NCI-H226 (cell line): ENCODE measurements at regions not wholly inside any gene's neighbourhood (a gene's known extent, or its start where the extent isn't known, plus 50 kb on each side); places are given as distances from the start of the nearest gene placed in this dataset.

Experiments
- DNase-seq: peaks from one replicate; pipeline ENCODE4 v3.0.0-alpha.2; 2015

- no peak for DNase-seq
Observed at GRCh38 chr4:35734381-35735098, 509.8 kb downstream of the ARAP2 start.

GRCh38 chr4:35739308-35739707 is 505.0 kb downstream of the ARAP2 start:
- DNase-seq: no peak

GRCh38 chr4:35754047-35754446 is 490.3 kb downstream of the ARAP2 start:
- no peak for DNase-seq

GRCh38 chr4:35757836-35758235 is 486.5 kb downstream of the ARAP2 start:
- DNase-seq: no peak

GRCh38 chr4:35760807-35761206 is 483.5 kb downstream of the ARAP2 start:
- DNase-seq: no peak

- DNase-seq: peak; percentile 50
Observed at GRCh38 chr4:35771571-35771970, 472.7 kb downstream of the ARAP2 start.

DNA sequence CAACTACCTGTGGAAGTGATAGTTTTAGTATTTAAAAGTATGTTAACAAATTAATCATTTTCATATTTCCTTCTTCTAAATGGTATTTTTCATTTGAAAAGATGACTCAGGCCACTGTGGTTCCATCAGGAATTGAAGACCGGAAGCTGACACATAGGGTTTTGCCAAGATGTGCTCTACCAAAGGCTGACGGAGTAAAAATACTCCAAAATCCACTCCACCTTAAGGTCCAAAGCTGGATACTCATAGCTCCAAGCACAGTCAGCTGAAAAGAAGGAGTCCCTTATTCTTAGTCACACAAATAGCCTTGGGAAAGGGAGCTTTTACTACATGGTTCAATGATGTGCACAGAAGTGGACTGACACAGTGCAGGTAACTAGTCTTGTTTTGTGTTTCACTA is 472.0 kb downstream of the ARAP2 start:
- peak; percentile 86 for DNase-seq

GRCh38 chr4:35789899-35790574 is 454.3 kb downstream of the ARAP2 start:
- DNase-seq: no peak

- DNase-seq: peak; percentile 40
Observed at GRCh38 chr4:35793045-35793722, 451.1 kb downstream of the ARAP2 start.

GRCh38 chr4:35793766-35794165 is 450.5 kb downstream of the ARAP2 start:
- DNase-seq: no peak

GRCh38 chr4:35800669-35801068 is 443.6 kb downstream of the ARAP2 start:
- no peak for DNase-seq

DNA sequence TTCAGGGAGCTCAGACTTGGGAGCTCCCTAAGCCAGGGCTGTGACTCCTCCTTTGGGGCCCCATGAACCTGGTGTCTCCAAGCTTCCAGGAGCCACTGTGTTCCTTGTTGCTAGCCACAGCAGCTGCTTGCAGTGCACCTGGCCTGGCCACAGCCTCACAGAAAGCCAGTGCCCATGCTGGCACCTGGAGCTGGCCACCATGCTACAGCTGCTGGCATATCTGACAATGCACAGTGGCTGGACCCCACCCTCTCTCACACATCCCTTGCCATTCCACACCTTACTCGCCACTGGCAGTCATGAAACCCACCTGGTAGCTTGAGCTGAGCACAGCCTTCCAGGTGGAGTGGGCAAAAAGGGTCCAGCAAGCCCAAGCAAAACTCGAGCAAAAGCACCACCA is 441.7 kb downstream of the ARAP2 start:
- DNase-seq: no peak

DNA sequence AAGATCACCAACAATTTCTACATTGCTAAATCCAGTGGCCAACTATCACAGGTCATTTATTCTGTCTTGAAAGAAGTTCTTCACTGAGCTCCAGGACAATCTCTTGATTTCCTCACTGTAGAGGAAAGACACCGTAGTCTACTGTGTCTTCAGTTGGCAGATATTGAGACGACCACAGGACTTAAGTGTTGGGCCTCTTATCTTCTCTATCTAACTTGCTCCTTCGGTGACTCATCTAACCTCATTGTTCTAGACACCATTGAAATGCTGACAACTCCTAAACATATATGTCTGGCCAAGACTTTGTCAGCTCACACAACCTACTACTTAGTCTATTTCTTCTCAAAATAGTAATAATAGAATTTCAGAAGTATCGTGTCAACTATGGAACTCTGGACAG is 425.8 kb downstream of the ARAP2 start:
- no peak for DNase-seq

DNA sequence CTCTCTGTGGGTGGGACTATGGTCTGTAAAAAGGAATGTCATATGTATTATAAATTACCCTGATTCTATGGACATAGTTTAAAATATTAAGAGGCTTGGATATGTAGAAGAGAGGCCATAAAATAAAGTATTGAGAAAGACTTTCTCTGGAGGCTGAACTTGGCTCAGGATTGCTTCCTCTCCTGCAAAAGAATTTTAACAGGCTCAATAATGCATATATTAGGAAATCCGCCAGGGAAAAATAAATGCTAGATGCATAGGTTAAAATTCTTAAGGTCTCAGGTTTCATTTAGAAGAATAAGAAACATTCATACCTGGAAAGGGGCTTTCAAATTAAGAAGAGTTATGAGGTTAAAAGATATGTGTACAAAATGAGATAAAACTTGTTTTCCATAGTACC is 424.3 kb downstream of the ARAP2 start:
- DNase-seq: no peak

DNA sequence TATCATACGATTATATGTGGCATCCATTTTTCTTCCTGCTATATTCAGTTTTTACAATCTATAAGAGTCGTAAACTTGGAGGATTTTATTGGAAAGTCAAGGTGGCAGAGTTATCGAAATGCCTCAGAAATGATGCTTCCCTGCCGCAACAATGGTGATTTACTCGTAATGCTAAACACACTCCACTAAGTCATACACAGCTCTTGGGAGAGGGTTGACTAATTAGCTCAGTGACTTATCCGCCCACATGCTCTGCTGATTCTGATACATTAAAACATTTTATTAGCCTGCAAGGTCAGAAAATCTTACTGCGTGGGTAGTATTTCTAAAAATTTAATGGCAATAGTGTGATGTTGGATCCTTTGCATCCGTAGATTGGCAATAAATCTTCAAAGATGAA is 420.1 kb downstream of the ARAP2 start:
- DNase-seq: no peak

DNA sequence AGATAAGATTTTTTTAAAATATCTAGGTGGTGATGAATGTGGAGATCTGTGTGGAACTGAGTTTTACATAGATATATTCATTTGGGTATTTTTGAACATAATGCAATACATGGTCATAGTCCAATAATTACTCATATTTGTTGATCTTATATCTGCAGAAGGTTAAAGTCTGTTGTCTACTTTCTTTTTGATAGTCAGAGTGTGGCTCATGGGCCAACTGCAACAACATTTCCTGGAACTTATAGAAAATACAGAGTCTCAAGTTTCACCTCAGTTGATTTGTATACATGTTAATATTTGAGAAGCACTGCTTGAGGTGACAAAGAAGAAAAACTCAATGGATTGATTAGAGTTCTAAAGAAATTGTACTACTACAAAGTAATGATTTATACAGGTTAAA is 408.4 kb downstream of the ARAP2 start:
- DNase-seq: no peak

- no peak for DNase-seq
Observed at GRCh38 chr4:35836596-35836995, 407.7 kb downstream of the ARAP2 start.

DNA sequence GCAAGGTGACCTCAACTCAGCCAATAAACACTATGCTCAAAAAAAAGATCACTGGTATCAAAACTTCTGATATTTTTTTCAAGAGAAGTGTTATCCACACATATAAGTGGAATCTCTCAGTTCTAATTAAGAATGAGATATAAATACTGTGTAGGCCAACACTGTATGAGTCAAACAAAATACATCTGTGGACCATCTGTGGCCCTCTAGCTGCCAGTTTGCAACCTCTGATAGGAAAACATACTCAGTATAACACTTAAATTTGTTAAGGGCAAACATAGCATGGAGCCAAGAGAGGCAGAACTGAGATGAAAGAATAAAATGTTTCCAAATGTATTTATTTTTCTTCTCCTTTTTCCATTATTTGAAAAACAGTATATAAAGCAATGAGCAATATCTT is 377.3 kb downstream of the ARAP2 start:
- no peak for DNase-seq

DNA sequence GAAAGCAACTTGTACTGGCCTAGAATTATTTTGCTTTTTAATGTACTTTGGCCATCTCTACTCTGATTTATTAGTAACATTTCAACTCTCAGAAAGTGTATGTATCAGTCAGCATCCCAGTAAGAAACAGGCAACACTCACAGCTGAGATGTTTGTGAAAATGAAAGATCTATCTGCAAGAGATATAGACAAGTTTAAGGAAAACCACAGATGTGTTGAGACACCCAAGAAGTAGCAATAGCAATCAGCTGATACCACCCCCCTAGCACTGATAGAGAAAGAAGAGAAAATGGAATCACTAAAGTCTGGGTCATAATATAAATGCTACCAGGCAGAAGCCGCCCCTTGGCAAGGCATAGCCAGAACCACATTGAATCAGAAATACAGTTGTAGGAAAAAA is 372.0 kb downstream of the ARAP2 start:
- no peak for DNase-seq

DNA sequence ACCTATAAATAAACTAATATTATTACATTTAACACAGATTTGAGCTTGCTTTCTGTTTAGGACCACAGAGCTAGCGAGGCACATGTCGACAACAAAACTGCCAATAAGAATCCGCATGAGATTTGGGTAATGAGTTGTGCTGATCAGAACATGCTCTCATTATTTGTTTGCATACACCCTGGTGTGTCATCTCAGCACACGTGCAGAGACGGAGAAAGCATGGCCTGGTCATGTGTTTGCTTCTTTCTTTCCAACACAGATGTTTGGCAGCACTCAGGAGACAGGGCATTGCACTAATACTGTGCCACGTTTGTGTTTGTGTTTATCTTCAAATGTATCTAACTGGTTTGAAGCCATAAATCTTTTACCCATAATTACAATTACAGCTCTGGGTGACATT is 364.8 kb downstream of the ARAP2 start:
- DNase-seq: no peak

GRCh38 chr4:35883108-35883507 is 361.2 kb downstream of the ARAP2 start:
- no peak for DNase-seq

GRCh38 chr4:35884714-35885480 is 359.4 kb downstream of the ARAP2 start:
- DNase-seq: peak; percentile 15

- no peak for DNase-seq
Observed at GRCh38 chr4:35897808-35898207, 346.5 kb downstream of the ARAP2 start.
